ENCODE measurements at regions not wholly inside any gene's neighbourhood (a gene's known extent, or its start where the extent isn't known, plus 50 kb on each side); places are given as distances from the start of the nearest gene placed in this dataset.
A peak's percentile ranks its signal among the peaks of the same experiment; 100 is the strongest.

GRCh38 chr16:54873071-54873470, 57.6 kb upstream of the IRX5 start:
- DNase-seq (no peak), ATAC-seq (ENCODE audit: insufficient read depth, low FRiP score) (no peak)
- Histone ChIP-seq H3K9ac (ENCODE audit: insufficient read depth in 1 of 2, low read length in 2 of 2) (no peak overlapping the region), H3K27ac (ENCODE audit: low read depth in 1 of 2, low read length in 1 of 2) (no peak overlapping the region), H3K9me3 (ENCODE audit: control insufficient read depth in 4 of 4, insufficient read depth in 3 of 4, low read length in 3 of 4) (peaks cover 0 to 2% (median 0%) of the 10 kb centered on the region in 4 donors), H3K4me1 (ENCODE audit: control insufficient read depth in 5 of 5, insufficient read depth in 5 of 5, low read length in 5 of 5) (peaks cover 0 to 3% (median 0%) of the 10 kb centered on the region in 5 donors), H3K27me3 (ENCODE audit: control insufficient read depth in 3 of 3, insufficient read depth in 3 of 3, low read length in 2 of 3) (peaks cover 0 to 3% (median 0%) of the 10 kb centered on the region in 3 donors), H3K36me3 (ENCODE audit: control insufficient read depth in 4 of 4, insufficient read depth in 4 of 4, low read length in 4 of 4) (no peaks in the 10 kb centered on the region), H3K4me3 (no peak overlapping the region)
- WGBS, 2 donors = 78 to 90% methylated on average over 2 of the region's 2 CpGs
- TF ChIP-seq, protein P1, sequence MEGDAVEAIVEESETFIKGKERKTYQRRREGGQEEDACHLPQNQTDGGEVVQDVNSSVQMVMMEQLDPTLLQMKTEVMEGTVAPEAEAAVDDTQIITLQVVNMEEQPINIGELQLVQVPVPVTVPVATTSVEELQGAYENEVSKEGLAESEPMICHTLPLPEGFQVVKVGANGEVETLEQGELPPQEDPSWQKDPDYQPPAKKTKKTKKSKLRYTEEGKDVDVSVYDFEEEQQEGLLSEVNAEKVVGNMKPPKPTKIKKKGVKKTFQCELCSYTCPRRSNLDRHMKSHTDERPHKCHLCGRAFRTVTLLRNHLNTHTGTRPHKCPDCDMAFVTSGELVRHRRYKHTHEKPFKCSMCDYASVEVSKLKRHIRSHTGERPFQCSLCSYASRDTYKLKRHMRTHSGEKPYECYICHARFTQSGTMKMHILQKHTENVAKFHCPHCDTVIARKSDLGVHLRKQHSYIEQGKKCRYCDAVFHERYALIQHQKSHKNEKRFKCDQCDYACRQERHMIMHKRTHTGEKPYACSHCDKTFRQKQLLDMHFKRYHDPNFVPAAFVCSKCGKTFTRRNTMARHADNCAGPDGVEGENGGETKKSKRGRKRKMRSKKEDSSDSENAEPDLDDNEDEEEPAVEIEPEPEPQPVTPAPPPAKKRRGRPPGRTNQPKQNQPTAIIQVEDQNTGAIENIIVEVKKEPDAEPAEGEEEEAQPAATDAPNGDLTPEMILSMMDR (IDR thresholded peaks at IDR 0.05; ENCODE audit: control extremely low read depth, extremely low read depth) = no peak

- H3K9ac ChIP-seq (ENCODE audit: insufficient read depth in 1 of 2, low read length in 2 of 2) = no peak overlapping the region
- WGBS, 2 donors = 79 to 83% methylated on average over 2 of the region's 2 CpGs
- peaks cover 0 to 6% (median 3%) of the 10 kb centered on the region in 4 donors for H3K9me3 ChIP-seq (ENCODE audit: control insufficient read depth in 4 of 4, insufficient read depth in 3 of 4, low read length in 3 of 4)
- ATAC-seq (ENCODE audit: insufficient read depth, low FRiP score) (no peak), DNase-seq (no peak)
- TF ChIP-seq, protein P1 (IDR thresholded peaks at IDR 0.05; ENCODE audit: control extremely low read depth, extremely low read depth) = no peak
- H3K36me3 ChIP-seq (ENCODE audit: control insufficient read depth in 4 of 4, insufficient read depth in 4 of 4, low read length in 4 of 4) = no peaks in the 10 kb centered on the region
- H3K4me3 ChIP-seq = no peak overlapping the region
- peaks cover 0 to 3% (median 0%) of the 10 kb centered on the region in 3 donors for H3K27me3 ChIP-seq (ENCODE audit: control insufficient read depth in 3 of 3, insufficient read depth in 3 of 3, low read length in 2 of 3)
- no peak overlapping the region for H3K27ac ChIP-seq (ENCODE audit: low read depth in 1 of 2, low read length in 1 of 2)
- H3K4me1 ChIP-seq (ENCODE audit: control insufficient read depth in 5 of 5, insufficient read depth in 5 of 5, low read length in 5 of 5) = peaks cover 0 to 3% (median 0%) of the 10 kb centered on the region in 5 donors
Observed at GRCh38 chr16:54870151-54870550, 60.5 kb upstream of the IRX5 start.

DNA sequence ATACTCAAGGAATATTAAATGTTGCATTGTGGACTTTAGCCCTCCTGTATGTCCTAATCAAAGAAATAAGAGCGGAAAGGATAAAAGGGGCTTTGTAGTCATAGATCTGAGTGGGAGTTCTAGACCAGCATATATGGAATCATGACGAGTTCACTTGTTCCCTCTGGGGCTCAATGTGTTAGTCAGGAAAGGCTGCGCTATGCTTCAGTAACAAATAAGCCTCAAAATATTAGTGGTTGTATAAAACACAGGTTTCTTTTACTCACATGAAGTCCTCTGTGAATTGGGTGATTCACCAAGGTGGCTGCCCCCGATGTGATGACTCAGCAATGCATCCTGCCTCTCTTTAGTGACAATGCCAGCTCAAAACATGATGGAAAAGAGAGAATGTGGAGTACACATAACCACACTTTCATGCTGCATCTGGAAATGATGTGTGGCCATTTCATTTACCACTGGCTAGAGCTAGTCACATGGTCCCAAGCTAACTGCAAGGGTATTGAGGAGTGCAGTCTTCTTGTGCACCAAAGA, 63.3 kb upstream of the IRX5 start:
- no peak for DNase-seq
- no peak overlapping the region for H3K4me3 ChIP-seq
- no peaks in the 10 kb centered on the region for H3K36me3 ChIP-seq (ENCODE audit: control insufficient read depth in 4 of 4, insufficient read depth in 4 of 4, low read length in 4 of 4)
- ATAC-seq (ENCODE audit: insufficient read depth, low FRiP score) = no peak
- no peak overlapping the region for H3K27ac ChIP-seq (ENCODE audit: low read depth in 1 of 2, low read length in 1 of 2)
- H3K27me3 ChIP-seq (ENCODE audit: control insufficient read depth in 3 of 3, insufficient read depth in 3 of 3, low read length in 2 of 3) = peaks cover 0 to 16% (median 8%) of the 10 kb centered on the region in 3 donors
- H3K9ac ChIP-seq (ENCODE audit: insufficient read depth in 1 of 2, low read length in 2 of 2) = no peak overlapping the region
- peaks cover 0 to 7% (median 1%) of the 10 kb centered on the region in 5 donors for H3K4me1 ChIP-seq (ENCODE audit: control insufficient read depth in 5 of 5, insufficient read depth in 5 of 5, low read length in 5 of 5)
- TF ChIP-seq, protein P1 (IDR thresholded peaks at IDR 0.05; ENCODE audit: control extremely low read depth, extremely low read depth) = no peak
- WGBS, 2 donors = 88 to 90% methylated on average over 4 of the region's 4 CpGs
- peaks cover 0 to 6% (median 3%) of the 10 kb centered on the region in 4 donors for H3K9me3 ChIP-seq (ENCODE audit: control insufficient read depth in 4 of 4, insufficient read depth in 3 of 4, low read length in 3 of 4)

DNA sequence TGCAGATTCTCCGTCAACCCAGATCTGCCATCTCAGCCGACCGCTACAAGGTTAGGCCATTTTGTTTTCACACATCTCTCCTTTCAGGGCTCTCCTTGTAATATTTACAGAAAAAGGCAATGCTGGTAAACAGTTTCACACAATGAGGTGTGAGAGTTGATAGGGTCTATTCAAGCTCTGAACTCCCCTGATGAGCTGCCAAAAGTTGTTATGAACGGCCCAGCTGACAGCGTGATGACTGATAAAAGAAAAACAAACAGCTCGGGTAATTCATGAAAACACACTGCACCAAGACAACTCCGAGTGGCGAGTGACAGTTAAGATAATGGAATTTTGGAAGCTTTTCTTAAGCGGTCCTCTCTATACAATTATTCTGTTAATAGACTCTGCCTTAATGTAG, 68.1 kb upstream of the IRX5 start:
- ATAC-seq (ENCODE audit: insufficient read depth, low FRiP score) = no peak
- Histone ChIP-seq H3K4me1 (ENCODE audit: control insufficient read depth in 5 of 5, insufficient read depth in 5 of 5, low read length in 5 of 5) (peaks cover 0 to 8% (median 3%) of the 10 kb centered on the region in 5 donors), H3K9ac (ENCODE audit: insufficient read depth in 1 of 2, low read length in 2 of 2) (no peak overlapping the region), H3K36me3 (ENCODE audit: control insufficient read depth in 4 of 4, insufficient read depth in 4 of 4, low read length in 4 of 4) (no peaks in the 10 kb centered on the region), H3K4me3 (no peak overlapping the region), H3K27me3 (ENCODE audit: control insufficient read depth in 3 of 3, insufficient read depth in 3 of 3, low read length in 2 of 3) (peaks cover 0 to 26% (median 11%) of the 10 kb centered on the region in 3 donors), H3K9me3 (ENCODE audit: control insufficient read depth in 4 of 4, insufficient read depth in 3 of 4, low read length in 3 of 4) (peaks cover 0 to 6% (median under 1%) of the 10 kb centered on the region in 4 donors), H3K27ac (ENCODE audit: low read depth in 1 of 2, low read length in 1 of 2) (peak overlapping the region in 1 of 2 donors; percentile 72)
- WGBS, 2 donors = 47 to 53% methylated on average over 9 of the region's 9 CpGs
- TF ChIP-seq, protein P1 (IDR thresholded peaks at IDR 0.05; ENCODE audit: control extremely low read depth, extremely low read depth) = no peak
- peak; percentile 32 to 76 (median 73) for DNase-seq
